Fibroblast of lung (primary cell): ENCODE measurements at regions not wholly inside any gene's neighbourhood (a gene's known extent, or its start where the extent isn't known, plus 50 kb on each side); places are given as distances from the start of the nearest gene placed in this dataset.

Experiments
- CTCF ChIP-seq, 2 donors: IDR thresholded peaks in 1 of 2; conservative IDR thresholded peaks in 1 of 2; 1 replicate in 1 of 2; 2 replicates in 1 of 2; pipeline ENCODE4 v1.5.1; 2011 to 2012; ENCODE audit warnings: low read length in 2 of 2, control low read depth in 1 of 2, inconsistent platforms in 1 of 2, low read depth in 1 of 2, mild to moderate bottlenecking in 1 of 2
- EZH2 ChIP-seq: IDR thresholded peaks from 2 replicates; pipeline ENCODE4 v1.5.1; 2012; ENCODE audit warnings: low read length, control low read depth, mild to moderate bottlenecking; ENCODE audit errors: missing control alignments

GRCh38 chr17:22233382-22233781, 541.1 kb downstream of the KCNJ18 start:
- TF ChIP-seq CTCF (conservative IDR thresholded peaks at IDR 0.05 in 1 of 2, IDR thresholded peaks at IDR 0.05 in 1 of 2; ENCODE audit: low read depth in 1 of 2, low read length in 2 of 2) (no peak), EZH2 (no peak)
